ENCODE measurements at regions not wholly inside any gene's neighbourhood (a gene's known extent, or its start where the extent isn't known, plus 50 kb on each side); places are given as distances from the start of the nearest gene placed in this dataset.

DNA sequence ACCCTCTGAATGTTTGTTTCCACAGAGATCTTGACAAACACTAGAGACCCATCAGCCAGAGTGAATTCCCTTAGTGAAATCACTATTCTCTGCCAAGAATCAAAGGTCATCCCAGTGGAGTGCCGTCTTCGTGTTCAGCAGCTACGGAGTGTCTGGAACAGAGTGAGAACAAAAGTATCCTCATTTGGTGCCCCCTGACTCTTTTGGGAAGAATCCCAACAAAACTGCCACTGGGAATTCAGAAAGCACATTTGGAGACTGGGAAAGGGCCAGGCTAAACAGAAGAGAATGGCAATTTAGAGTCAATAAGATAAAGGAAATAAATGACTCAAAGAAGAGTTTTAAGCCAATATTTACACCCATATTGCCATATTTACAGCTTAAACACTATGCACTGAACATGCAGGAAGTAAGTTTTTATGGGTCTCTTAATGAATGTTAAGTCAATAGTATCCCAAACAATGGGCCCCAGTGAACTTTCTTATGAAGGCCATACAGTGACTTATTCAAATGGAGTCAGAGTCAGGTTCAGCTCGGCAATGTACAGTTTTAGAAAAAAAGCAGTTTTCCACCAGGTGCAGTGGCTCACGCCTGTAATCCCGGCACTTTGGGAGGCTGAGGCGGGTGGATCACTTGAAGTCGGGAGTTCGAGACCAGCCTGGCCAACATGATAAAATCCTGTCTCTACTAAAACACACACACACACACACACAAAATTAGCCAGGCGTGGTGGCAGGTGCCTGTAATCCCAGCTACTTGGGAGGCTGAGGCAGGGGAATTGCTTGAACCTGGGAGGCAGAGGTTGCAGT, 392.6 kb downstream of the KLF5 start:
- no peaks in the 10 kb centered on the region for H3K27me3 ChIP-seq
- no peak overlapping the region for H3K4me3 ChIP-seq
- no peaks in the 10 kb centered on the region for H3K36me3 ChIP-seq
- TF ChIP-seq, protein P1, sequence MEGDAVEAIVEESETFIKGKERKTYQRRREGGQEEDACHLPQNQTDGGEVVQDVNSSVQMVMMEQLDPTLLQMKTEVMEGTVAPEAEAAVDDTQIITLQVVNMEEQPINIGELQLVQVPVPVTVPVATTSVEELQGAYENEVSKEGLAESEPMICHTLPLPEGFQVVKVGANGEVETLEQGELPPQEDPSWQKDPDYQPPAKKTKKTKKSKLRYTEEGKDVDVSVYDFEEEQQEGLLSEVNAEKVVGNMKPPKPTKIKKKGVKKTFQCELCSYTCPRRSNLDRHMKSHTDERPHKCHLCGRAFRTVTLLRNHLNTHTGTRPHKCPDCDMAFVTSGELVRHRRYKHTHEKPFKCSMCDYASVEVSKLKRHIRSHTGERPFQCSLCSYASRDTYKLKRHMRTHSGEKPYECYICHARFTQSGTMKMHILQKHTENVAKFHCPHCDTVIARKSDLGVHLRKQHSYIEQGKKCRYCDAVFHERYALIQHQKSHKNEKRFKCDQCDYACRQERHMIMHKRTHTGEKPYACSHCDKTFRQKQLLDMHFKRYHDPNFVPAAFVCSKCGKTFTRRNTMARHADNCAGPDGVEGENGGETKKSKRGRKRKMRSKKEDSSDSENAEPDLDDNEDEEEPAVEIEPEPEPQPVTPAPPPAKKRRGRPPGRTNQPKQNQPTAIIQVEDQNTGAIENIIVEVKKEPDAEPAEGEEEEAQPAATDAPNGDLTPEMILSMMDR (IDR thresholded peaks at IDR 0.05): no peak
- peak in 1 of 2 donors; percentile 5 for TF ChIP-seq EP300 (IDR thresholded peaks at IDR 0.05)
- no peak for TF ChIP-seq POLR2A (IDR thresholded peaks at IDR 0.05)
- no peak for DNase-seq (ENCODE audit: low spot score in 2 of 2)
- H3K27ac ChIP-seq: peak overlapping the region in 1 of 4 donors; percentile 38
- H3K9me3 ChIP-seq: no peaks in the 10 kb centered on the region
- peaks cover 0 to 9% (median 0%) of the 10 kb centered on the region in 4 donors for H3K4me1 ChIP-seq
- WGBS, 2 donors: 56 to 59% methylated on average over 10 of the region's 10 CpGs

DNA sequence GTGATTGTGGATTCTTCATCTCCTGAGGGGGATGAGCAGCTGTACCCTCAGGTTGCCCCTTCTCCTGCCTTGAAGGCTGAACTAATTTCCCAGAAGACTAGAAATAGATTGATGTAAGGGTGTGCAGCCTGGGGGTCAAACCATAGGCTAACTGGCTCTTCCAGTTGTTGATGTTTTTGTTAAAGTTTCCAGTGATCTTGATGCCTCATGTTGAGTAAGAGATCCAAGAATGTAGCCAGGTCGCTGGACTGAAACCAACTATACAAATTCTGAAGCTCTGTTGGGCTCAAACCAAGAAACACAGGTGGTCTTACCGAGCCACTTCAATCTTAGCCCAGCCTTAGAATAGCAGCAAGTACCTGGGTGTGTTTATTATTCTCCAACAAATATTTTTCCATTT, 391.8 kb downstream of the KLF5 start:
- Histone ChIP-seq H3K9me3 (no peaks in the 10 kb centered on the region), H3K36me3 (no peaks in the 10 kb centered on the region), H3K4me1 (peaks cover 0 to 9% (median 0%) of the 10 kb centered on the region in 4 donors), H3K4me3 (no peak overlapping the region), H3K27me3 (no peaks in the 10 kb centered on the region), H3K27ac (peak overlapping the region in 2 of 4 donors; percentile 38 to 43)
- WGBS, 2 donors: 45 to 70% methylated on average over 2 of the region's 2 CpGs
- peak in 1 of 2 donors; percentile 30 for DNase-seq (ENCODE audit: low spot score in 2 of 2)
- TF ChIP-seq, protein P1 (IDR thresholded peaks at IDR 0.05): no peak
- TF ChIP-seq EP300 (IDR thresholded peaks at IDR 0.05): no peak
- TF ChIP-seq POLR2A (IDR thresholded peaks at IDR 0.05): no peak

DNA sequence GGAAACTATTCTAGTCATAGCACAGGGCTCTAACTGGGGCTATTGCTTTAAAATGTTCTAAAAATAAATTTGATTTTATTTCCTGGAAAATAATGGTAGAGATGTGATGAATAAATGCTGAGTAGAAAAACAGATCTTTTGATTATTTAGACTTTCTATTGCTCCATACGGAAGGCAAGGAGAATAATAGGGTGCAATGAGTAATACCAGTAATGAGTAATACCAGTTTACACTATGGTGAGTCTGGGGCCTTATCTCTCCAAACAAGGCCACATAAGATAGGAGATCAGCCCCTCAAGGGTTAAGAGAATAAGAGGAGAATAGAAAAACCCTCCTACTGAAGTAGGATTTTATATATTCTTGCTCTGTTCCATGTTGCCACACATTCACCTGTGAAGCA, 390.4 kb downstream of the KLF5 start:
- Histone ChIP-seq H3K4me1 (peaks cover 0 to 9% (median 0%) of the 10 kb centered on the region in 4 donors), H3K36me3 (no peaks in the 10 kb centered on the region), H3K4me3 (no peak overlapping the region), H3K27ac (no peak overlapping the region), H3K27me3 (no peaks in the 10 kb centered on the region), H3K9me3 (no peaks in the 10 kb centered on the region)
- no peak for DNase-seq (ENCODE audit: low spot score in 2 of 2)
- TF ChIP-seq, protein P1 (IDR thresholded peaks at IDR 0.05): no peak
- no peak for TF ChIP-seq POLR2A (IDR thresholded peaks at IDR 0.05)
- TF ChIP-seq EP300 (IDR thresholded peaks at IDR 0.05): no peak
- 50 to 56% methylated on average over 1 of the region's 1 CpG for WGBS, 2 donors

DNA sequence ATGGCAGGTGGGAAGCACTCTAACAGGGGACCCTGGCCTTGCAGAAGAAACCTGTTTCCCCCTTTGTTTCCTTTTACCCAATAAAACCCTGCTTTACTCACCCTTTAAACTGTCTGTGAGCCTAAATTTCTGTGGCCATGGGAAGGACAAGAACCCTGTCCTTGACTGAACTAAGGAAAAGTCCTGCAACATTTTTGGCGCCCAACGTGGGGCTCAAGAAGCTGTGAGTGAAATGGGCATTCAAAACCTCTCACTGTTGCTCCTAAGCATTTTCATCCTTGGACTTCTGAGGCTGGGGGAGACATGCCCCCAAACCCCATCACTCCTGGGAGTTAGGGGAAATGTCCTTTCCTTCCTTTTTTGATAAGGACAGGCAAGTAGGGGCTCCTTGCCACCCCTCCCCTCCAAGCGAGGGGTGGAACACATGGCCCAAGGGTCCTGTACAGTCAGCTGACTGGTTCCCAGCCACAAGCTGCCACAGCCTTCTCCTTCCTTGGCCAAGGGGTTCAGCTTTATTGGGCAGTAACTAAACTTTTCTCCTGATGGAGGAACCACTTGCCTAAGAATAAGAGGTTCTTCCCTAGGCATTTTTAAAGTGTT, 381.6 kb downstream of the KLF5 start:
- no peak for DNase-seq (ENCODE audit: low spot score in 2 of 2)
- H3K27ac ChIP-seq: no peak overlapping the region
- no peaks in the 10 kb centered on the region for H3K27me3 ChIP-seq
- peaks cover 0 to 56% (median 15%) of the 10 kb centered on the region in 4 donors for H3K9me3 ChIP-seq
- no peak for TF ChIP-seq EP300 (IDR thresholded peaks at IDR 0.05)
- TF ChIP-seq POLR2A (IDR thresholded peaks at IDR 0.05): no peak
- TF ChIP-seq, protein P1 (IDR thresholded peaks at IDR 0.05): no peak
- no peaks in the 10 kb centered on the region for H3K36me3 ChIP-seq
- H3K4me1 ChIP-seq: no peaks in the 10 kb centered on the region
- H3K4me3 ChIP-seq: no peak overlapping the region
- WGBS, 2 donors: 90 to 94% methylated on average over 3 of the region's 3 CpGs

DNA sequence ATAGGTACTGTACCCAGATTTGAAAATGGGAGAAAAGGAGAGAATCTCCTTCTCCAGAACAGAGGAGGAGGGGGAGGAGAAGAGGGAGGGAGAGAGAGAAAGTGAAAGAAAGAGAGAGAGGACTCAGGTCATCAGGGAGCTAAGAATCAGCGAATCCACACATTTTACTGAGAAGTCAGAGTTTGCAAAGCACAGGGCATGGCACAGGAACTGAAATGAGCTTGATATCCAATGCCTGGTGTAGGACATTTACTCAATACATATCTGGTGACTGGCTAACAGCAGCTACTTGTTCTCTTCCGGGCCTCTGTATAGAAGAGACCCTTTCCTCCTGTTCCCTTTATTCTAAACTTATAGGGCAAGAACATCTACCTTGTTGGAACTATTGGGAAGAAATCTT, 375.1 kb downstream of the KLF5 start:
- no peaks in the 10 kb centered on the region for H3K27me3 ChIP-seq
- no peaks in the 10 kb centered on the region for H3K4me1 ChIP-seq
- H3K36me3 ChIP-seq: no peaks in the 10 kb centered on the region
- no peak overlapping the region for H3K27ac ChIP-seq
- TF ChIP-seq, protein P1 (IDR thresholded peaks at IDR 0.05): no peak
- TF ChIP-seq POLR2A (IDR thresholded peaks at IDR 0.05): no peak
- TF ChIP-seq EP300 (IDR thresholded peaks at IDR 0.05): no peak
- DNase-seq (ENCODE audit: low spot score in 2 of 2): no peak
- peaks cover 0 to 11% (median under 1%) of the 10 kb centered on the region in 4 donors for H3K9me3 ChIP-seq
- no peak overlapping the region for H3K4me3 ChIP-seq
- WGBS, 2 donors: 73 to 77% methylated on average over 2 of the region's 2 CpGs
